ENCODE measurements at regions not wholly inside any gene's neighbourhood (a gene's known extent, or its start where the extent isn't known, plus 50 kb on each side); places are given as distances from the start of the nearest gene placed in this dataset.

DNA sequence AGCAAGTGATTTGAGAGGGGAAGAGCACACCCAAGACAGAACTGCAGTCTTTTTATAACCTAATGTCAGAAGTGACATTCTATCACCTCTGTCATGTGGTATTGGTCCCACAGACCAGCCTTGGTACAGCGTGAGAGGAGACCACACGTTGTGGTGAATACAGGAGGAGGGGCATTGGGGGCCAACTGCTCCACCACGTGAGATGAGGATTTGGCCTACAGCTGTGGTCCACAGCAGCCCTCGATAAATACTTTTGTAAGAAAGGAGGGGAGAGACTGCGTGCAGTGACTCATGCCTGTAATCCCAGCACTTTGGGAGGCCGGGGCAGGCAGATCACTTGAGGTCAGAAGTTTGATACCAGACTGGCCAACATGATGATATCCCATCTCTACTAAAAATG, 243.1 kb downstream of the FGFR2 start:
- TF ChIP-seq, protein P1, sequence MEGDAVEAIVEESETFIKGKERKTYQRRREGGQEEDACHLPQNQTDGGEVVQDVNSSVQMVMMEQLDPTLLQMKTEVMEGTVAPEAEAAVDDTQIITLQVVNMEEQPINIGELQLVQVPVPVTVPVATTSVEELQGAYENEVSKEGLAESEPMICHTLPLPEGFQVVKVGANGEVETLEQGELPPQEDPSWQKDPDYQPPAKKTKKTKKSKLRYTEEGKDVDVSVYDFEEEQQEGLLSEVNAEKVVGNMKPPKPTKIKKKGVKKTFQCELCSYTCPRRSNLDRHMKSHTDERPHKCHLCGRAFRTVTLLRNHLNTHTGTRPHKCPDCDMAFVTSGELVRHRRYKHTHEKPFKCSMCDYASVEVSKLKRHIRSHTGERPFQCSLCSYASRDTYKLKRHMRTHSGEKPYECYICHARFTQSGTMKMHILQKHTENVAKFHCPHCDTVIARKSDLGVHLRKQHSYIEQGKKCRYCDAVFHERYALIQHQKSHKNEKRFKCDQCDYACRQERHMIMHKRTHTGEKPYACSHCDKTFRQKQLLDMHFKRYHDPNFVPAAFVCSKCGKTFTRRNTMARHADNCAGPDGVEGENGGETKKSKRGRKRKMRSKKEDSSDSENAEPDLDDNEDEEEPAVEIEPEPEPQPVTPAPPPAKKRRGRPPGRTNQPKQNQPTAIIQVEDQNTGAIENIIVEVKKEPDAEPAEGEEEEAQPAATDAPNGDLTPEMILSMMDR (IDR thresholded peaks at IDR 0.05): no peak
- no peak for TF ChIP-seq POLR2A (IDR thresholded peaks at IDR 0.05)
